WTC11 (cell line): ENCODE measurements at regions not wholly inside any gene's neighbourhood (a gene's known extent, or its start where the extent isn't known, plus 50 kb on each side); places are given as distances from the start of the nearest gene placed in this dataset.

ENCODE experiments used
- ATAC-seq: fragments of 200-7000 bp; cut with Tn5 transposase; 2 replicates; pipeline ENCODE4 v1.10.0; 2021; ENCODE audit warnings: mild to moderate bottlenecking, moderate library complexity
- CTCF ChIA-PET: fragments of 300-600 bp; sonication (Branson Sonifier 250); formaldehyde crosslinking; loops from one replicate; lab custom pipeline; 2021; ENCODE audit warnings: antibody characterized with exemption; lab: Charles Lee
- POLR2A ChIA-PET: fragments of 350-600 bp; sonication (Branson Sonifier 250); formaldehyde crosslinking; loops from one replicate; lab custom pipeline; 2021; ENCODE audit warnings: antibody characterized with exemption; lab: Charles Lee
- DNase-seq: peaks from one replicate; pipeline ENCODE4 v3.0.0; 2021; ENCODE audit warnings: low spot score
- H3K27ac Mint-ChIP-seq: 2 replicates; pipeline ENCODE4 v1.8.0; 2021; ENCODE audit warnings: mixed read lengths
- H3K27me3 Mint-ChIP-seq: 2 replicates; pipeline ENCODE4 v1.8.0; 2021; ENCODE audit warnings: low read depth, mild to moderate bottlenecking, moderate library complexity, mixed read lengths
- H3K36me3 Mint-ChIP-seq: 2 replicates; pipeline ENCODE4 v1.8.0; 2021; ENCODE audit warnings: mixed read lengths
- H3K4me1 Mint-ChIP-seq: 2 replicates; pipeline ENCODE4 v1.8.0; 2022; ENCODE audit warnings: mixed read lengths
- H3K4me3 Mint-ChIP-seq: 2 replicates; pipeline ENCODE4 v1.8.0; 2021; ENCODE audit warnings: mild to moderate bottlenecking, moderate library complexity, mixed read lengths
- H3K9me3 Mint-ChIP-seq: 2 replicates; pipeline ENCODE4 v1.8.0; 2021; ENCODE audit warnings: mixed read lengths
- ATF1 ChIP-seq: sonication (generic); formaldehyde crosslinking; IDR thresholded peaks from 2 replicates; pipeline ENCODE4 v1.8.1; 2023; ENCODE audit warnings: mild to moderate bottlenecking, moderate library complexity, missing genetic modification reagents
- FOXP1 ChIP-seq: sonication (generic); formaldehyde crosslinking; IDR thresholded peaks from 2 replicates; pipeline ENCODE4 v1.8.0; 2022; ENCODE audit warnings: missing genetic modification reagents, mild to moderate bottlenecking, moderate library complexity, borderline replicate concordance
- HMGA2 ChIP-seq: fragments of 250-450 bp; sonication (Bioruptor Pico); IDR thresholded peaks from 2 replicates; pipeline ENCODE4 v1.4.0; 2021; ENCODE audit warnings: mild to moderate bottlenecking, moderate library complexity
- KAT7 ChIP-seq: sonication (generic); formaldehyde crosslinking; IDR thresholded peaks from 2 replicates; pipeline ENCODE4 v1.8.1; 2023; ENCODE audit warnings: missing genetic modification reagents, mild to moderate bottlenecking, borderline replicate concordance
- MXD4 ChIP-seq: fragments of 250-450 bp; sonication (Bioruptor Pico); IDR thresholded peaks from 2 replicates; pipeline ENCODE4 v1.8.0; 2021; ENCODE audit warnings: mild to moderate bottlenecking, moderate library complexity, borderline replicate concordance
- NFYB ChIP-seq: sonication (generic); formaldehyde crosslinking; conservative IDR thresholded peaks from 2 replicates; pipeline ENCODE4 v1.8.0; 2022; ENCODE audit warnings: low read depth, missing genetic modification reagents
- NR3C1 ChIP-seq: sonication (generic); formaldehyde crosslinking; conservative IDR thresholded peaks from 2 replicates; pipeline ENCODE4 v1.8.1; 2023; ENCODE audit warnings: low read depth, mild to moderate bottlenecking, missing genetic modification reagents
- OVOL2 ChIP-seq: fragments of 250-450 bp; sonication (Bioruptor Pico); IDR thresholded peaks from 2 replicates; pipeline ENCODE4 v1.9.0; 2021; ENCODE audit warnings: mild to moderate bottlenecking, borderline replicate concordance
- RELA ChIP-seq: sonication (generic); formaldehyde crosslinking; IDR thresholded peaks from 2 replicates; pipeline ENCODE4 v1.8.1; 2022; ENCODE audit warnings: missing genetic modification reagents, mild to moderate bottlenecking, borderline replicate concordance
- TEAD4 ChIP-seq: sonication (generic); formaldehyde crosslinking; IDR thresholded peaks from 2 replicates; pipeline ENCODE4 v1.8.0; 2022; ENCODE audit warnings: mild to moderate bottlenecking, missing genetic modification reagents
- TP53 ChIP-seq: sonication (generic); formaldehyde crosslinking; IDR thresholded peaks from 2 replicates; pipeline ENCODE4 v1.8.1; 2023; ENCODE audit warnings: mild to moderate bottlenecking, missing genetic modification reagents
- ZNF121 ChIP-seq: sonication (generic); formaldehyde crosslinking; IDR thresholded peaks from 2 replicates; pipeline ENCODE4 v1.8.0; 2023; ENCODE audit warnings: missing genetic modification reagents
- ZNF232 ChIP-seq: sonication (generic); formaldehyde crosslinking; IDR thresholded peaks from 2 replicates; pipeline ENCODE4 v1.8.0; 2022; ENCODE audit warnings: mild to moderate bottlenecking, missing genetic modification reagents
- ZNF671 ChIP-seq: fragments of 250-450 bp; sonication (Bioruptor Pico); IDR thresholded peaks from 2 replicates; pipeline ENCODE4 v1.8.0; 2021; ENCODE audit warnings: mild to moderate bottlenecking
- TF ChIP-seq, protein P1 (sequence below): sonication (generic); formaldehyde crosslinking; IDR thresholded peaks from 2 replicates; pipeline ENCODE4 v1.8.1; 2023; ENCODE audit warnings: mild to moderate bottlenecking, missing genetic modification reagents, borderline replicate concordance
- TF ChIP-seq, protein P2 (sequence below): sonication (generic); formaldehyde crosslinking; IDR thresholded peaks from 2 replicates; pipeline ENCODE4 v1.8.0; 2022; ENCODE audit warnings: mild to moderate bottlenecking, missing genetic modification reagents
- TF ChIP-seq, protein P3 (sequence below): sonication (generic); formaldehyde crosslinking; IDR thresholded peaks from 2 replicates; pipeline ENCODE4 v1.8.1; 2023; ENCODE audit warnings: mild to moderate bottlenecking, missing genetic modification reagents
- TF ChIP-seq, protein P4 (sequence below): sonication (generic); formaldehyde crosslinking; IDR thresholded peaks from 2 replicates; pipeline ENCODE4 v1.8.1; 2022; ENCODE audit warnings: low read depth, mild to moderate bottlenecking, moderate library complexity, missing genetic modification reagents, borderline replicate concordance
- TF ChIP-seq, protein P5 (sequence below): fragments of 250-450 bp; sonication (Bioruptor Pico); IDR thresholded peaks from 2 replicates; pipeline ENCODE4 v1.8.0; 2021; ENCODE audit warnings: mild to moderate bottlenecking
- TF ChIP-seq, protein P6 (sequence below): fragments of 250-450 bp; sonication (Bioruptor Pico); IDR thresholded peaks from 2 replicates; pipeline ENCODE4 v1.9.0; 2021; ENCODE audit warnings: mild to moderate bottlenecking, borderline replicate concordance

DNA sequence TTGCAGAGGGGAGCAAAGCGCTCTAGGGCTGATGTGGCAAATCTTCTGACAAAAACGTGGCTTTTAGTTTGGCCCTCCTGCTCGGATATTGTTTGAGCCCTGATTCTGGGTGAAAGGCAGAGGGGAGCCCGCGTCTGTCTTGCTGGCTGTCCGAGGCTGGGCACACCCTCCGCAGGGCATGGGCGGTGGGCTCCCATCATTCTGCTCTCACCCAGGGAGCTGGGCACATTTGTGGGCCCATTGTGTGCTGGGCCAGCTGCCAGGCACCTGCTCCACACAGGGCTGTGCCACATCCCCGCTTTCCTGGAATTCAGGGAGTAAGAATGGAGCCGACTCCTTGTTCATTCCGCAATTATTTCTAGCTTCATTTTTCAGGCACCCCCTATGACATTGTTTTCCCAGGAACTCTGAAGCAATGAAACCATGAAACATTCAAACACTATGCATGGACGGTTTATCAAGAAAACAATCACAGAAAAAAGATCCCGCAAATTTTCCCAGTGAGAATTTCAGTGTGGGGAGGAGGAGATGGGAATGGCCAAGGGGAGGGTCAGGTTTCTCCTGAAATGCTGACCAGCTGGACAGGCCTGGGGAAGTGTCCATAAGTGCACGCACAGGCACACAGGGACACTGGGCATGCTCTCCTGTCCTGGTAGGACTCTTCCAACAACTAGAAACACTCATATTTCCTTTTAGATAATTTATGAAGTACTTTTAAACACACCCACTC lies 341.1 kb downstream of the CXCL12 start (continued):
- TF ChIP-seq OVOL2 (CRISPR knock-in tag) (no peak), TEAD4 (no peak), HMGA2 (CRISPR knock-in tag) (no peak), TP53 (no peak), ZNF232 (CRISPR knock-in tag) (no peak), MXD4 (CRISPR knock-in tag) (no peak), RELA (CRISPR knock-in tag) (no peak), NR3C1 (no peak)
- TF ChIP-seq, protein P1, sequence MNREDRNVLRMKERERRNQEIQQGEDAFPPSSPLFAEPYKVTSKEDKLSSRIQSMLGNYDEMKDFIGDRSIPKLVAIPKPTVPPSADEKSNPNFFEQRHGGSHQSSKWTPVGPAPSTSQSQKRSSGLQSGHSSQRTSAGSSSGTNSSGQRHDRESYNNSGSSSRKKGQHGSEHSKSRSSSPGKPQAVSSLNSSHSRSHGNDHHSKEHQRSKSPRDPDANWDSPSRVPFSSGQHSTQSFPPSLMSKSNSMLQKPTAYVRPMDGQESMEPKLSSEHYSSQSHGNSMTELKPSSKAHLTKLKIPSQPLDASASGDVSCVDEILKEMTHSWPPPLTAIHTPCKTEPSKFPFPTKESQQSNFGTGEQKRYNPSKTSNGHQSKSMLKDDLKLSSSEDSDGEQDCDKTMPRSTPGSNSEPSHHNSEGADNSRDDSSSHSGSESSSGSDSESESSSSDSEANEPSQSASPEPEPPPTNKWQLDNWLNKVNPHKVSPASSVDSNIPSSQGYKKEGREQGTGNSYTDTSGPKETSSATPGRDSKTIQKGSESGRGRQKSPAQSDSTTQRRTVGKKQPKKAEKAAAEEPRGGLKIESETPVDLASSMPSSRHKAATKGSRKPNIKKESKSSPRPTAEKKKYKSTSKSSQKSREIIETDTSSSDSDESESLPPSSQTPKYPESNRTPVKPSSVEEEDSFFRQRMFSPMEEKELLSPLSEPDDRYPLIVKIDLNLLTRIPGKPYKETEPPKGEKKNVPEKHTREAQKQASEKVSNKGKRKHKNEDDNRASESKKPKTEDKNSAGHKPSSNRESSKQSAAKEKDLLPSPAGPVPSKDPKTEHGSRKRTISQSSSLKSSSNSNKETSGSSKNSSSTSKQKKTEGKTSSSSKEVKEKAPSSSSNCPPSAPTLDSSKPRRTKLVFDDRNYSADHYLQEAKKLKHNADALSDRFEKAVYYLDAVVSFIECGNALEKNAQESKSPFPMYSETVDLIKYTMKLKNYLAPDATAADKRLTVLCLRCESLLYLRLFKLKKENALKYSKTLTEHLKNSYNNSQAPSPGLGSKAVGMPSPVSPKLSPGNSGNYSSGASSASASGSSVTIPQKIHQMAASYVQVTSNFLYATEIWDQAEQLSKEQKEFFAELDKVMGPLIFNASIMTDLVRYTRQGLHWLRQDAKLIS (CRISPR knock-in tag), result no peak
- TF ChIP-seq, protein P2, sequence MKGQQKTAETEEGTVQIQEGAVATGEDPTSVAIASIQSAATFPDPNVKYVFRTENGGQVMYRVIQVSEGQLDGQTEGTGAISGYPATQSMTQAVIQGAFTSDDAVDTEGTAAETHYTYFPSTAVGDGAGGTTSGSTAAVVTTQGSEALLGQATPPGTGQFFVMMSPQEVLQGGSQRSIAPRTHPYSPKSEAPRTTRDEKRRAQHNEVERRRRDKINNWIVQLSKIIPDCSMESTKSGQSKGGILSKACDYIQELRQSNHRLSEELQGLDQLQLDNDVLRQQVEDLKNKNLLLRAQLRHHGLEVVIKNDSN, result no peak

DNA sequence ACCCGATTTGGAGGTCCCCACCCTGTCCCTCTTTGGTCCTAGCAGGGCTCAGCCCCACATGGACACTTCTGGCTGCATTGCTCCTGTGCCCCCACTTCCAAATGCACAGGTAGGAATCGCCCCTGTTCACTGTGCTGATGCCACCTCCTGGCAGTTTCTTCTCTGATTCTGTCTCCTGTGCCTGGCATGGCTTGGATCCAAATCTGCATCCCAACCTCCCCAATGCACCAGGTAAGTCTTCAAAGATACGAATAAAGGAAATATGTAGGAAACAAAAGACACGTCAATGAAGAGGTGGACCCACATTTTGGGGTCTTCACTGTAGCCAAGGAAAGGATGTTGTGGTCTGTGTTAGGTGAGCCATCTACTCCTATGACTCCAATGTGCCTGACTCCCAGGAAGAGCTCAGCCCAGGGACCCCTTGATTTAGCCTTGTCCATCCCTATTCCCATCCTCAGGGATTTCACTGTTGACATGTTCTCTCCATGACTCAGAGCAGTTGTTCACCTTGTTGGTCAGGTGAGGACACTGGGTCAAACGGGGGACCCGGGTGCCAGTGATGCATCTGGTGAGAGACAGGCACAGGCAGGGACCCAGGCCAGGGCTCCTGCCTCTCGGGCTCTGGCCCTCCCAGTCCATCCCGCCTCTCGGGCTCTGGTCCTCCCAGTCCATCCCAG lies 341.8 kb downstream of the CXCL12 start:
- H3K9me3 Mint-ChIP-seq, result peaks cover 10% of the 10 kb centered on the region; the same call in 1 of the 2 replicates
- no peaks in the 10 kb centered on the region; the same call in none of the 2 replicates for H3K27me3 Mint-ChIP-seq
- H3K36me3 Mint-ChIP-seq, result no peaks in the 10 kb centered on the region
- DNase-seq (no peak), ATAC-seq (no peak)
- ChIA-PET CTCF (interaction anchor here (1.6 kb wide), 1 partner anchor 17 kb away, joined by 4 read pairs; no protein-coding TSS in a partner anchor), POLR2A (no interaction called here)
- H3K4me3 Mint-ChIP-seq, result no peak overlapping the region
- H3K4me1 Mint-ChIP-seq, result peaks cover 30% of the 10 kb centered on the region
- H3K27ac Mint-ChIP-seq, result no peak overlapping the region
- TF ChIP-seq ZNF671 (CRISPR knock-in tag), result no peak
- no peak for TF ChIP-seq FOXP1
- TF ChIP-seq, protein P3, sequence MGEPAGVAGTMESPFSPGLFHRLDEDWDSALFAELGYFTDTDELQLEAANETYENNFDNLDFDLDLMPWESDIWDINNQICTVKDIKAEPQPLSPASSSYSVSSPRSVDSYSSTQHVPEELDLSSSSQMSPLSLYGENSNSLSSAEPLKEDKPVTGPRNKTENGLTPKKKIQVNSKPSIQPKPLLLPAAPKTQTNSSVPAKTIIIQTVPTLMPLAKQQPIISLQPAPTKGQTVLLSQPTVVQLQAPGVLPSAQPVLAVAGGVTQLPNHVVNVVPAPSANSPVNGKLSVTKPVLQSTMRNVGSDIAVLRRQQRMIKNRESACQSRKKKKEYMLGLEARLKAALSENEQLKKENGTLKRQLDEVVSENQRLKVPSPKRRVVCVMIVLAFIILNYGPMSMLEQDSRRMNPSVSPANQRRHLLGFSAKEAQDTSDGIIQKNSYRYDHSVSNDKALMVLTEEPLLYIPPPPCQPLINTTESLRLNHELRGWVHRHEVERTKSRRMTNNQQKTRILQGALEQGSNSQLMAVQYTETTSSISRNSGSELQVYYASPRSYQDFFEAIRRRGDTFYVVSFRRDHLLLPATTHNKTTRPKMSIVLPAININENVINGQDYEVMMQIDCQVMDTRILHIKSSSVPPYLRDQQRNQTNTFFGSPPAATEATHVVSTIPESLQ (CRISPR knock-in tag), result no peak
- no peak for TF ChIP-seq ATF1
- TF ChIP-seq, protein P4, sequence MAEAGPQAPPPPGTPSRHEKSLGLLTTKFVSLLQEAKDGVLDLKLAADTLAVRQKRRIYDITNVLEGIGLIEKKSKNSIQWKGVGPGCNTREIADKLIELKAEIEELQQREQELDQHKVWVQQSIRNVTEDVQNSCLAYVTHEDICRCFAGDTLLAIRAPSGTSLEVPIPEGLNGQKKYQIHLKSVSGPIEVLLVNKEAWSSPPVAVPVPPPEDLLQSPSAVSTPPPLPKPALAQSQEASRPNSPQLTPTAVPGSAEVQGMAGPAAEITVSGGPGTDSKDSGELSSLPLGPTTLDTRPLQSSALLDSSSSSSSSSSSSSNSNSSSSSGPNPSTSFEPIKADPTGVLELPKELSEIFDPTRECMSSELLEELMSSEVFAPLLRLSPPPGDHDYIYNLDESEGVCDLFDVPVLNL (CRISPR knock-in tag), result no peak
- no peak for TF ChIP-seq NFYB (CRISPR knock-in tag)
- TF ChIP-seq, protein P5, sequence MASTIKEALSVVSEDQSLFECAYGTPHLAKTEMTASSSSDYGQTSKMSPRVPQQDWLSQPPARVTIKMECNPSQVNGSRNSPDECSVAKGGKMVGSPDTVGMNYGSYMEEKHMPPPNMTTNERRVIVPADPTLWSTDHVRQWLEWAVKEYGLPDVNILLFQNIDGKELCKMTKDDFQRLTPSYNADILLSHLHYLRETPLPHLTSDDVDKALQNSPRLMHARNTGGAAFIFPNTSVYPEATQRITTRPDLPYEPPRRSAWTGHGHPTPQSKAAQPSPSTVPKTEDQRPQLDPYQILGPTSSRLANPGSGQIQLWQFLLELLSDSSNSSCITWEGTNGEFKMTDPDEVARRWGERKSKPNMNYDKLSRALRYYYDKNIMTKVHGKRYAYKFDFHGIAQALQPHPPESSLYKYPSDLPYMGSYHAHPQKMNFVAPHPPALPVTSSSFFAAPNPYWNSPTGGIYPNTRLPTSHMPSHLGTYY (CRISPR knock-in tag), result no peak
- TF ChIP-seq, protein P6, sequence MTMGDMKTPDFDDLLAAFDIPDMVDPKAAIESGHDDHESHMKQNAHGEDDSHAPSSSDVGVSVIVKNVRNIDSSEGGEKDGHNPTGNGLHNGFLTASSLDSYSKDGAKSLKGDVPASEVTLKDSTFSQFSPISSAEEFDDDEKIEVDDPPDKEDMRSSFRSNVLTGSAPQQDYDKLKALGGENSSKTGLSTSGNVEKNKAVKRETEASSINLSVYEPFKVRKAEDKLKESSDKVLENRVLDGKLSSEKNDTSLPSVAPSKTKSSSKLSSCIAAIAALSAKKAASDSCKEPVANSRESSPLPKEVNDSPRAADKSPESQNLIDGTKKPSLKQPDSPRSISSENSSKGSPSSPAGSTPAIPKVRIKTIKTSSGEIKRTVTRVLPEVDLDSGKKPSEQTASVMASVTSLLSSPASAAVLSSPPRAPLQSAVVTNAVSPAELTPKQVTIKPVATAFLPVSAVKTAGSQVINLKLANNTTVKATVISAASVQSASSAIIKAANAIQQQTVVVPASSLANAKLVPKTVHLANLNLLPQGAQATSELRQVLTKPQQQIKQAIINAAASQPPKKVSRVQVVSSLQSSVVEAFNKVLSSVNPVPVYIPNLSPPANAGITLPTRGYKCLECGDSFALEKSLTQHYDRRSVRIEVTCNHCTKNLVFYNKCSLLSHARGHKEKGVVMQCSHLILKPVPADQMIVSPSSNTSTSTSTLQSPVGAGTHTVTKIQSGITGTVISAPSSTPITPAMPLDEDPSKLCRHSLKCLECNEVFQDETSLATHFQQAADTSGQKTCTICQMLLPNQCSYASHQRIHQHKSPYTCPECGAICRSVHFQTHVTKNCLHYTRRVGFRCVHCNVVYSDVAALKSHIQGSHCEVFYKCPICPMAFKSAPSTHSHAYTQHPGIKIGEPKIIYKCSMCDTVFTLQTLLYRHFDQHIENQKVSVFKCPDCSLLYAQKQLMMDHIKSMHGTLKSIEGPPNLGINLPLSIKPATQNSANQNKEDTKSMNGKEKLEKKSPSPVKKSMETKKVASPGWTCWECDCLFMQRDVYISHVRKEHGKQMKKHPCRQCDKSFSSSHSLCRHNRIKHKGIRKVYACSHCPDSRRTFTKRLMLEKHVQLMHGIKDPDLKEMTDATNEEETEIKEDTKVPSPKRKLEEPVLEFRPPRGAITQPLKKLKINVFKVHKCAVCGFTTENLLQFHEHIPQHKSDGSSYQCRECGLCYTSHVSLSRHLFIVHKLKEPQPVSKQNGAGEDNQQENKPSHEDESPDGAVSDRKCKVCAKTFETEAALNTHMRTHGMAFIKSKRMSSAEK (CRISPR knock-in tag), result no peak
- TF ChIP-seq ZNF121 (CRISPR knock-in tag), result no peak
- no peak for TF ChIP-seq KAT7 (CRISPR knock-in tag)
